Neural cell (in vitro differentiated cells): ENCODE measurements at regions not wholly inside any gene's neighbourhood (a gene's known extent, or its start where the extent isn't known, plus 50 kb on each side); places are given as distances from the start of the nearest gene placed in this dataset.

Experiments used
- H2AFZ ChIP-seq: fragments of 200-600, 300-800 bp; sonication (generic), shearing (Covaris generic); 2 replicates; pipeline ENCODE4 v1.6.0; 2014; ENCODE audit warnings: low read depth, mild to moderate bottlenecking, antibody characterized with exemption, low read length, moderate library complexity
- H3F3A ChIP-seq: fragments of 200-600 bp; shearing (Covaris generic); 2 replicates; pipeline ENCODE4 v1.6.1; 2016; ENCODE audit warnings: mild to moderate bottlenecking, moderate library complexity, mixed read lengths, antibody characterized with exemption, low read length; ENCODE audit not compliant: insufficient read depth, poor library complexity, severe bottlenecking
- H3K27ac ChIP-seq: fragments of 200-600, 300-800 bp; sonication (generic), shearing (Covaris generic); 2 replicates; pipeline ENCODE4 v1.5.1; 2014; ENCODE audit warnings: mild to moderate bottlenecking, low read length, moderate library complexity
- H3K27me3 ChIP-seq: fragments of 300-800, 200-600 bp; sonication (generic), shearing (Covaris generic); 2 replicates; pipeline ENCODE4 v1.6.0; 2014; ENCODE audit warnings: mild to moderate bottlenecking, low read depth, low read length, moderate library complexity; ENCODE audit not compliant: insufficient read depth
- H3K36me3 ChIP-seq: fragments of 300-800, 200-600 bp; sonication (generic), shearing (Covaris generic); 2 replicates; pipeline ENCODE4 v1.5.1; 2014; ENCODE audit warnings: mild to moderate bottlenecking, antibody characterized with exemption, low read length, moderate library complexity; ENCODE audit not compliant: insufficient read depth
- H3K4me2 ChIP-seq: fragments of 300-800, 200-600 bp; sonication (generic), shearing (Covaris generic); 2 replicates; pipeline ENCODE4 v1.6.0; 2014; ENCODE audit warnings: mild to moderate bottlenecking, low read length
- H3K4me3 ChIP-seq: fragments of 300-800, 200-600 bp; sonication (generic), shearing (Covaris generic); 2 replicates; pipeline ENCODE4 v1.5.1; 2014; ENCODE audit warnings: mild to moderate bottlenecking, low read length, moderate library complexity
- H3K79me2 ChIP-seq: fragments of 200-600 bp; shearing (Covaris generic); replicated peaks from 2 replicates; pipeline ENCODE4 v1.6.0; 2014; ENCODE audit warnings: mild to moderate bottlenecking, low read length, moderate library complexity; ENCODE audit not compliant: insufficient read depth
- H3K9ac ChIP-seq: fragments of 300-800, 200-600 bp; sonication (generic), shearing (Covaris generic); 2 replicates; pipeline ENCODE4 v1.6.1; 2016; ENCODE audit warnings: mild to moderate bottlenecking, low read length, mixed read lengths
- H3K9me2 ChIP-seq: fragments of 200-600 bp; shearing (Covaris generic); 2 replicates; pipeline ENCODE4 v1.6.1; 2016; ENCODE audit warnings: mild to moderate bottlenecking, low read length, mixed read lengths; ENCODE audit not compliant: insufficient read depth
- H3K9me3 ChIP-seq: fragments of 200-600, 300-800 bp; sonication (generic), shearing (Covaris generic); 2 replicates; pipeline ENCODE4 v1.6.1; 2016; ENCODE audit warnings: mild to moderate bottlenecking, mixed run types, low read length, moderate library complexity, mixed read lengths
- H4K20me1 ChIP-seq: fragments of 200-600 bp; shearing (Covaris generic); 2 replicates; pipeline ENCODE4 v1.6.1; 2016; ENCODE audit warnings: mild to moderate bottlenecking, mixed run types; ENCODE audit not compliant: insufficient read depth
- CTCF ChIP-seq: fragments of 450-650 bp; IDR thresholded peaks from 2 replicates; pipeline ENCODE4 v1.5.1; 2014; ENCODE audit warnings: antibody characterized with exemption, mild to moderate bottlenecking, moderate library complexity; ENCODE audit not compliant: poor library complexity, severe bottlenecking
- EP300 ChIP-seq: fragments of 450-650 bp; conservative IDR thresholded peaks from 2 replicates; pipeline ENCODE4 v1.6.1; 2014; ENCODE audit warnings: antibody characterized with exemption, mild to moderate bottlenecking, moderate library complexity; ENCODE audit not compliant: poor library complexity, severe bottlenecking
- EZH2 ChIP-seq: fragments of 200-600, 300-800 bp; shearing (Covaris generic), sonication (generic); IDR thresholded peaks from 2 replicates; pipeline ENCODE4 v1.6.1; 2014; ENCODE audit warnings: antibody characterized with exemption, low read length, borderline replicate concordance, mild to moderate bottlenecking; ENCODE audit not compliant: insufficient read depth, poor library complexity, severe bottlenecking
- MXI1 ChIP-seq: fragments of 450-650 bp; conservative IDR thresholded peaks from 2 replicates; pipeline ENCODE4 v1.6.1; 2014; ENCODE audit warnings: antibody characterized with exemption, mild to moderate bottlenecking; ENCODE audit not compliant: poor library complexity, severe bottlenecking
- POLR2AphosphoS5 ChIP-seq: IDR thresholded peaks from 2 replicates; pipeline ENCODE4 v1.6.1; 2012
- RAD21 ChIP-seq: fragments of 450-650 bp; conservative IDR thresholded peaks from 2 replicates; pipeline ENCODE4 v1.6.1; 2014; ENCODE audit warnings: antibody characterized with exemption, mild to moderate bottlenecking, moderate library complexity
- SMC3 ChIP-seq: fragments of 450-650 bp; conservative IDR thresholded peaks from 2 replicates; pipeline ENCODE4 v1.6.1; 2014; ENCODE audit warnings: antibody characterized with exemption, mild to moderate bottlenecking, moderate library complexity; ENCODE audit not compliant: poor library complexity
- TAF1 ChIP-seq: IDR thresholded peaks from 2 replicates; pipeline ENCODE4 v1.6.1; 2012; ENCODE audit warnings: low read depth
- TF ChIP-seq, protein P1 (sequence below): IDR thresholded peaks from 2 replicates; pipeline ENCODE4 v1.6.1; 2012; ENCODE audit warnings: borderline replicate concordance

GRCh38 chr4:158042591-158043030 lies 130.2 kb downstream of the GASK1B start:
- no peaks in the 10 kb centered on the region for H3K36me3 ChIP-seq
- no peak overlapping the region for H3K27ac ChIP-seq
- H3K9me3 ChIP-seq, result no peaks in the 10 kb centered on the region
- H3K79me2 ChIP-seq, result no peaks in the 10 kb centered on the region
- no peak for TF ChIP-seq EZH2
- TF ChIP-seq RAD21, result no peak
- TF ChIP-seq MXI1, result no peak
- no peak for TF ChIP-seq SMC3
- no peak for TF ChIP-seq EP300
- TF ChIP-seq CTCF, result no peak
- TF ChIP-seq POLR2AphosphoS5, result no peak
- no peak for TF ChIP-seq TAF1
- TF ChIP-seq, protein P1, sequence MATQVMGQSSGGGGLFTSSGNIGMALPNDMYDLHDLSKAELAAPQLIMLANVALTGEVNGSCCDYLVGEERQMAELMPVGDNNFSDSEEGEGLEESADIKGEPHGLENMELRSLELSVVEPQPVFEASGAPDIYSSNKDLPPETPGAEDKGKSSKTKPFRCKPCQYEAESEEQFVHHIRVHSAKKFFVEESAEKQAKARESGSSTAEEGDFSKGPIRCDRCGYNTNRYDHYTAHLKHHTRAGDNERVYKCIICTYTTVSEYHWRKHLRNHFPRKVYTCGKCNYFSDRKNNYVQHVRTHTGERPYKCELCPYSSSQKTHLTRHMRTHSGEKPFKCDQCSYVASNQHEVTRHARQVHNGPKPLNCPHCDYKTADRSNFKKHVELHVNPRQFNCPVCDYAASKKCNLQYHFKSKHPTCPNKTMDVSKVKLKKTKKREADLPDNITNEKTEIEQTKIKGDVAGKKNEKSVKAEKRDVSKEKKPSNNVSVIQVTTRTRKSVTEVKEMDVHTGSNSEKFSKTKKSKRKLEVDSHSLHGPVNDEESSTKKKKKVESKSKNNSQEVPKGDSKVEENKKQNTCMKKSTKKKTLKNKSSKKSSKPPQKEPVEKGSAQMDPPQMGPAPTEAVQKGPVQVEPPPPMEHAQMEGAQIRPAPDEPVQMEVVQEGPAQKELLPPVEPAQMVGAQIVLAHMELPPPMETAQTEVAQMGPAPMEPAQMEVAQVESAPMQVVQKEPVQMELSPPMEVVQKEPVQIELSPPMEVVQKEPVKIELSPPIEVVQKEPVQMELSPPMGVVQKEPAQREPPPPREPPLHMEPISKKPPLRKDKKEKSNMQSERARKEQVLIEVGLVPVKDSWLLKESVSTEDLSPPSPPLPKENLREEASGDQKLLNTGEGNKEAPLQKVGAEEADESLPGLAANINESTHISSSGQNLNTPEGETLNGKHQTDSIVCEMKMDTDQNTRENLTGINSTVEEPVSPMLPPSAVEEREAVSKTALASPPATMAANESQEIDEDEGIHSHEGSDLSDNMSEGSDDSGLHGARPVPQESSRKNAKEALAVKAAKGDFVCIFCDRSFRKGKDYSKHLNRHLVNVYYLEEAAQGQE, result no peak
- no peaks in the 10 kb centered on the region for H3F3A ChIP-seq
- H2AFZ ChIP-seq, result no peak overlapping the region
- H3K9me2 ChIP-seq, result no peaks in the 10 kb centered on the region
- no peaks in the 10 kb centered on the region for H3K27me3 ChIP-seq
- no peak overlapping the region for H3K9ac ChIP-seq
- no peak overlapping the region for H3K4me2 ChIP-seq
- H3K4me3 ChIP-seq, result no peak overlapping the region
- H4K20me1 ChIP-seq, result no peaks in the 10 kb centered on the region

- Histone ChIP-seq H3K27me3 (no peaks in the 10 kb centered on the region), H4K20me1 (no peaks in the 10 kb centered on the region), H3K9me2 (no peaks in the 10 kb centered on the region), H2AFZ (no peak overlapping the region), H3K36me3 (no peaks in the 10 kb centered on the region), H3K4me3 (no peak overlapping the region), H3K9me3 (no peaks in the 10 kb centered on the region), H3K9ac (no peak overlapping the region), H3K27ac (no peak overlapping the region), H3K79me2 (no peaks in the 10 kb centered on the region), H3F3A (no peaks in the 10 kb centered on the region), H3K4me2 (no peak overlapping the region)
- no peak for TF ChIP-seq MXI1
- no peak for TF ChIP-seq EZH2
- TF ChIP-seq EP300, result no peak
- no peak for TF ChIP-seq TAF1
- TF ChIP-seq RAD21, result no peak
- TF ChIP-seq, protein P1, result no peak
- TF ChIP-seq CTCF, result no peak
- no peak for TF ChIP-seq SMC3
- TF ChIP-seq POLR2AphosphoS5, result no peak
These were observed 134.1 kb downstream of the GASK1B start for GRCh38 chr4:158038718-158039117.
